WTC11 (cell line): ENCODE measurements at regions not wholly inside any gene's neighbourhood (a gene's known extent, or its start where the extent isn't known, plus 50 kb on each side); places are given as distances from the start of the nearest gene placed in this dataset.

Experiments
- ATAC-seq: fragments of 200-7000 bp; cut with Tn5 transposase; 2 replicates; pipeline ENCODE4 v1.10.0; 2021; ENCODE audit warnings: mild to moderate bottlenecking, moderate library complexity
- CTCF ChIA-PET: fragments of 300-600 bp; sonication (Branson Sonifier 250); formaldehyde crosslinking; loops from one replicate; lab custom pipeline; 2021; ENCODE audit warnings: antibody characterized with exemption; lab: Charles Lee
- POLR2A ChIA-PET: fragments of 350-600 bp; sonication (Branson Sonifier 250); formaldehyde crosslinking; loops from one replicate; lab custom pipeline; 2021; ENCODE audit warnings: antibody characterized with exemption; lab: Charles Lee
- DNase-seq: peaks from one replicate; pipeline ENCODE4 v3.0.0; 2021; ENCODE audit warnings: low spot score
- H3K27ac Mint-ChIP-seq: 2 replicates; pipeline ENCODE4 v1.8.0; 2021; ENCODE audit warnings: mixed read lengths
- H3K27me3 Mint-ChIP-seq: 2 replicates; pipeline ENCODE4 v1.8.0; 2021; ENCODE audit warnings: low read depth, mild to moderate bottlenecking, moderate library complexity, mixed read lengths
- H3K36me3 Mint-ChIP-seq: 2 replicates; pipeline ENCODE4 v1.8.0; 2021; ENCODE audit warnings: mixed read lengths
- H3K4me1 Mint-ChIP-seq: 2 replicates; pipeline ENCODE4 v1.8.0; 2022; ENCODE audit warnings: mixed read lengths
- H3K4me3 Mint-ChIP-seq: 2 replicates; pipeline ENCODE4 v1.8.0; 2021; ENCODE audit warnings: mild to moderate bottlenecking, moderate library complexity, mixed read lengths
- H3K9me3 Mint-ChIP-seq: 2 replicates; pipeline ENCODE4 v1.8.0; 2021; ENCODE audit warnings: mixed read lengths
- CREB1 ChIP-seq: sonication (generic); formaldehyde crosslinking; IDR thresholded peaks from 2 replicates; pipeline ENCODE4 v1.8.0; 2023; ENCODE audit warnings: mild to moderate bottlenecking, missing genetic modification reagents
- CREM ChIP-seq: sonication (generic); formaldehyde crosslinking; IDR thresholded peaks from 2 replicates; pipeline ENCODE4 v1.8.1; 2022; ENCODE audit warnings: mild to moderate bottlenecking, missing genetic modification reagents, moderate library complexity
- ETV6 ChIP-seq: sonication (generic); formaldehyde crosslinking; IDR thresholded peaks from 2 replicates; pipeline ENCODE4 v1.8.1; 2022; ENCODE audit warnings: mild to moderate bottlenecking, missing genetic modification reagents
- GTF2I ChIP-seq: fragments of 250-450 bp; sonication (Bioruptor Pico); conservative IDR thresholded peaks from 2 replicates; pipeline ENCODE4 v1.4.0; 2021; ENCODE audit warnings: mild to moderate bottlenecking
- IRF2 ChIP-seq: sonication (generic); formaldehyde crosslinking; IDR thresholded peaks from 2 replicates; pipeline ENCODE4 v1.8.0; 2022; ENCODE audit warnings: low read depth, missing genetic modification reagents, borderline replicate concordance
- JAZF1 ChIP-seq: fragments of 250-450 bp; sonication (Bioruptor Pico); IDR thresholded peaks from 2 replicates; pipeline ENCODE4 v1.9.0; 2021; ENCODE audit warnings: moderate library complexity, mild to moderate bottlenecking, inconsistent platforms
- JUN ChIP-seq: sonication (generic); formaldehyde crosslinking; IDR thresholded peaks from 2 replicates; pipeline ENCODE4 v1.8.0; 2023; ENCODE audit warnings: mild to moderate bottlenecking, missing genetic modification reagents
- KAT7 ChIP-seq: sonication (generic); formaldehyde crosslinking; IDR thresholded peaks from 2 replicates; pipeline ENCODE4 v1.8.1; 2023; ENCODE audit warnings: missing genetic modification reagents, mild to moderate bottlenecking, borderline replicate concordance
- MYBL2 ChIP-seq: sonication (generic); formaldehyde crosslinking; IDR thresholded peaks from 2 replicates; pipeline ENCODE4 v1.8.1; 2023; ENCODE audit warnings: mild to moderate bottlenecking, moderate library complexity, missing genetic modification reagents
- NFE2L1 ChIP-seq: sonication (generic); formaldehyde crosslinking; IDR thresholded peaks from 2 replicates; pipeline ENCODE4 v1.8.1; 2023; ENCODE audit warnings: missing genetic modification reagents
- NR2C2 ChIP-seq: sonication (generic); formaldehyde crosslinking; IDR thresholded peaks from 2 replicates; pipeline ENCODE4 v1.8.0; 2022; ENCODE audit warnings: mild to moderate bottlenecking, missing genetic modification reagents
- NR3C1 ChIP-seq: sonication (generic); formaldehyde crosslinking; conservative IDR thresholded peaks from 2 replicates; pipeline ENCODE4 v1.8.1; 2023; ENCODE audit warnings: low read depth, mild to moderate bottlenecking, missing genetic modification reagents
- RORB ChIP-seq: fragments of 250-450 bp; sonication (Bioruptor Pico); IDR thresholded peaks from 2 replicates; pipeline ENCODE4 v1.9.0; 2021; ENCODE audit warnings: mild to moderate bottlenecking
- ZNF138 ChIP-seq: sonication (generic); formaldehyde crosslinking; conservative IDR thresholded peaks from 2 replicates; pipeline ENCODE4 v1.8.1; 2022; ENCODE audit warnings: mild to moderate bottlenecking, moderate library complexity, missing genetic modification reagents
- ZNF671 ChIP-seq: fragments of 250-450 bp; sonication (Bioruptor Pico); IDR thresholded peaks from 2 replicates; pipeline ENCODE4 v1.8.0; 2021; ENCODE audit warnings: mild to moderate bottlenecking
- TF ChIP-seq, protein P1 (sequence below): fragments of 250-450 bp; sonication (Bioruptor Pico); IDR thresholded peaks from 2 replicates; pipeline ENCODE4 v1.9.0; 2021; ENCODE audit warnings: mild to moderate bottlenecking, borderline replicate concordance
- TF ChIP-seq, protein P2 (sequence below): sonication (generic); formaldehyde crosslinking; conservative IDR thresholded peaks from 2 replicates; pipeline ENCODE4 v1.8.1; 2022; ENCODE audit warnings: mild to moderate bottlenecking, missing genetic modification reagents
- TF ChIP-seq, protein P3 (sequence below): sonication (generic); formaldehyde crosslinking; IDR thresholded peaks from 2 replicates; pipeline ENCODE4 v1.8.1; 2023; ENCODE audit warnings: mild to moderate bottlenecking, missing genetic modification reagents, moderate library complexity
- TF ChIP-seq, protein P4 (sequence below): sonication (generic); formaldehyde crosslinking; IDR thresholded peaks from 2 replicates; pipeline ENCODE4 v1.8.0; 2023; ENCODE audit warnings: mild to moderate bottlenecking, missing genetic modification reagents
- TF ChIP-seq, protein P5 (sequence below): sonication (generic); formaldehyde crosslinking; IDR thresholded peaks from 2 replicates; pipeline ENCODE4 v1.8.0; 2023; ENCODE audit warnings: missing genetic modification reagents, mild to moderate bottlenecking, borderline replicate concordance
- TF ChIP-seq, protein P6 (sequence below): sonication (generic); formaldehyde crosslinking; IDR thresholded peaks from 2 replicates; pipeline ENCODE4 v1.8.1; 2023; ENCODE audit warnings: mild to moderate bottlenecking, missing genetic modification reagents, moderate library complexity

DNA sequence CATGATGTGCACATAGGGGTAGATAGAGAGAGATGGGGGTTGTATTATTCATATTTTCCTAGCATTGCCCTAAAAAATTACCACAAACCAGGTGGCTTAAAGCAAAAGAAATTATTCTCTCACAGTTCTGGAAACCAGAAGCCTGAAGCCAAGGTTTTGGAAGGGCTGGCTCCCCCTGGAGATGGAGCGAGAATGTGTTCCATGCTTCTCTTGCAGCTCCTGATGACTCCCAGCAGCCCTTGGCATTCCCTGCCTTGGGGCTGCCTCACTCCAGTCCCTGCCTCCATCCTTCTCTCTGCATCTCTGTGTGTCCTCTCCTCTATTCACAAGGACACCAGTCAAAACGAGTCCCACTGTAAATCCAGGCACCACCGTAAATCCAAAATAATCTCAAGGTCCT is 91.5 kb upstream of the FAM174B start:
- DNase-seq (no peak), ATAC-seq (no peak)
- no peaks in the 10 kb centered on the region for H3K27me3 Mint-ChIP-seq
- ChIA-PET POLR2A (interaction anchor here (0.5 kb wide), 1 partner anchor 62 kb away, joined by 3 read pairs; no protein-coding TSS in a partner anchor), CTCF (interaction anchor here (0.6 to 1.0 kb wide), 3 partner anchors 27 to 55 kb away, joined by 3 to 4 read pairs (median 3); no protein-coding TSS in a partner anchor)
- no peak overlapping the region for H3K4me3 Mint-ChIP-seq
- H3K4me1 Mint-ChIP-seq: peaks cover 30% of the 10 kb centered on the region
- TF ChIP-seq ETV6 (CRISPR knock-in tag) (no peak), MYBL2 (no peak), RORB (no peak), JUN (CRISPR knock-in tag) (no peak), NR2C2 (CRISPR knock-in tag) (no peak), CREM (no peak), ZNF138 (no peak), JAZF1 (no peak), IRF2 (no peak), NR3C1 (CRISPR knock-in tag) (no peak), CREB1 (CRISPR knock-in tag) (no peak)
- TF ChIP-seq, protein P1, sequence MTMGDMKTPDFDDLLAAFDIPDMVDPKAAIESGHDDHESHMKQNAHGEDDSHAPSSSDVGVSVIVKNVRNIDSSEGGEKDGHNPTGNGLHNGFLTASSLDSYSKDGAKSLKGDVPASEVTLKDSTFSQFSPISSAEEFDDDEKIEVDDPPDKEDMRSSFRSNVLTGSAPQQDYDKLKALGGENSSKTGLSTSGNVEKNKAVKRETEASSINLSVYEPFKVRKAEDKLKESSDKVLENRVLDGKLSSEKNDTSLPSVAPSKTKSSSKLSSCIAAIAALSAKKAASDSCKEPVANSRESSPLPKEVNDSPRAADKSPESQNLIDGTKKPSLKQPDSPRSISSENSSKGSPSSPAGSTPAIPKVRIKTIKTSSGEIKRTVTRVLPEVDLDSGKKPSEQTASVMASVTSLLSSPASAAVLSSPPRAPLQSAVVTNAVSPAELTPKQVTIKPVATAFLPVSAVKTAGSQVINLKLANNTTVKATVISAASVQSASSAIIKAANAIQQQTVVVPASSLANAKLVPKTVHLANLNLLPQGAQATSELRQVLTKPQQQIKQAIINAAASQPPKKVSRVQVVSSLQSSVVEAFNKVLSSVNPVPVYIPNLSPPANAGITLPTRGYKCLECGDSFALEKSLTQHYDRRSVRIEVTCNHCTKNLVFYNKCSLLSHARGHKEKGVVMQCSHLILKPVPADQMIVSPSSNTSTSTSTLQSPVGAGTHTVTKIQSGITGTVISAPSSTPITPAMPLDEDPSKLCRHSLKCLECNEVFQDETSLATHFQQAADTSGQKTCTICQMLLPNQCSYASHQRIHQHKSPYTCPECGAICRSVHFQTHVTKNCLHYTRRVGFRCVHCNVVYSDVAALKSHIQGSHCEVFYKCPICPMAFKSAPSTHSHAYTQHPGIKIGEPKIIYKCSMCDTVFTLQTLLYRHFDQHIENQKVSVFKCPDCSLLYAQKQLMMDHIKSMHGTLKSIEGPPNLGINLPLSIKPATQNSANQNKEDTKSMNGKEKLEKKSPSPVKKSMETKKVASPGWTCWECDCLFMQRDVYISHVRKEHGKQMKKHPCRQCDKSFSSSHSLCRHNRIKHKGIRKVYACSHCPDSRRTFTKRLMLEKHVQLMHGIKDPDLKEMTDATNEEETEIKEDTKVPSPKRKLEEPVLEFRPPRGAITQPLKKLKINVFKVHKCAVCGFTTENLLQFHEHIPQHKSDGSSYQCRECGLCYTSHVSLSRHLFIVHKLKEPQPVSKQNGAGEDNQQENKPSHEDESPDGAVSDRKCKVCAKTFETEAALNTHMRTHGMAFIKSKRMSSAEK (CRISPR knock-in tag): no peak
- TF ChIP-seq, protein P2, sequence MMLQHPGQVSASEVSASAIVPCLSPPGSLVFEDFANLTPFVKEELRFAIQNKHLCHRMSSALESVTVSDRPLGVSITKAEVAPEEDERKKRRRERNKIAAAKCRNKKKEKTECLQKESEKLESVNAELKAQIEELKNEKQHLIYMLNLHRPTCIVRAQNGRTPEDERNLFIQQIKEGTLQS (CRISPR knock-in tag): no peak
- TF ChIP-seq, protein P3, sequence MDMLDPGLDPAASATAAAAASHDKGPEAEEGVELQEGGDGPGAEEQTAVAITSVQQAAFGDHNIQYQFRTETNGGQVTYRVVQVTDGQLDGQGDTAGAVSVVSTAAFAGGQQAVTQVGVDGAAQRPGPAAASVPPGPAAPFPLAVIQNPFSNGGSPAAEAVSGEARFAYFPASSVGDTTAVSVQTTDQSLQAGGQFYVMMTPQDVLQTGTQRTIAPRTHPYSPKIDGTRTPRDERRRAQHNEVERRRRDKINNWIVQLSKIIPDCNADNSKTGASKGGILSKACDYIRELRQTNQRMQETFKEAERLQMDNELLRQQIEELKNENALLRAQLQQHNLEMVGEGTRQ (CRISPR knock-in tag): no peak
- TF ChIP-seq, protein P4, sequence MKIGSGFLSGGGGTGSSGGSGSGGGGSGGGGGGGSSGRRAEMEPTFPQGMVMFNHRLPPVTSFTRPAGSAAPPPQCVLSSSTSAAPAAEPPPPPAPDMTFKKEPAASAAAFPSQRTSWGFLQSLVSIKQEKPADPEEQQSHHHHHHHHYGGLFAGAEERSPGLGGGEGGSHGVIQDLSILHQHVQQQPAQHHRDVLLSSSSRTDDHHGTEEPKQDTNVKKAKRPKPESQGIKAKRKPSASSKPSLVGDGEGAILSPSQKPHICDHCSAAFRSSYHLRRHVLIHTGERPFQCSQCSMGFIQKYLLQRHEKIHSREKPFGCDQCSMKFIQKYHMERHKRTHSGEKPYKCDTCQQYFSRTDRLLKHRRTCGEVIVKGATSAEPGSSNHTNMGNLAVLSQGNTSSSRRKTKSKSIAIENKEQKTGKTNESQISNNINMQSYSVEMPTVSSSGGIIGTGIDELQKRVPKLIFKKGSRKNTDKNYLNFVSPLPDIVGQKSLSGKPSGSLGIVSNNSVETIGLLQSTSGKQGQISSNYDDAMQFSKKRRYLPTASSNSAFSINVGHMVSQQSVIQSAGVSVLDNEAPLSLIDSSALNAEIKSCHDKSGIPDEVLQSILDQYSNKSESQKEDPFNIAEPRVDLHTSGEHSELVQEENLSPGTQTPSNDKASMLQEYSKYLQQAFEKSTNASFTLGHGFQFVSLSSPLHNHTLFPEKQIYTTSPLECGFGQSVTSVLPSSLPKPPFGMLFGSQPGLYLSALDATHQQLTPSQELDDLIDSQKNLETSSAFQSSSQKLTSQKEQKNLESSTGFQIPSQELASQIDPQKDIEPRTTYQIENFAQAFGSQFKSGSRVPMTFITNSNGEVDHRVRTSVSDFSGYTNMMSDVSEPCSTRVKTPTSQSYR (CRISPR knock-in tag): no peak
- no peak overlapping the region for H3K27ac Mint-ChIP-seq
- H3K36me3 Mint-ChIP-seq: no peaks in the 10 kb centered on the region
- H3K9me3 Mint-ChIP-seq: peaks cover 11% of the 10 kb centered on the region

DNA sequence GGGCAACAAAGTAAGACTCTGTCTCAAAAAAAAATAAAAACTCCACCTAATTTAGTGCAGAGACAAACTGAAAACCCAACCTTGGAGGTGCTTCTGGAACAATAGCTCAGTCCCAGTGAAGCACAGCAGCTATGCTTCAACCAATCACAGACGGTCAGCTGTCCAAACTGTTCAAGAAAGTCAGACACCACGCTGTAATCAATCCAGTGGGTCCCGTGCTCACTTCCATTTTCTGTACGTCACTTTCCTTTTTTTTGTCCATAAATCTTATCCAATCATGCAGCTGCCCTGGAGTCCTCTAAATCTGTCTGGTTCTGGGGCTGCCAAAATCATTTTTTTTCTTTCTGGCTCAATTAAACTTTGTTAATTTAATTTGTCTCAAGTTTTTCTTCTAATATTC is 93.6 kb upstream of the FAM174B start:
- ChIA-PET CTCF (no interaction called here), POLR2A (no interaction called here)
- Mint-ChIP-seq H3K4me3 (no peak overlapping the region), H3K9me3 (peaks cover 15% of the 10 kb centered on the region), H3K27me3 (no peaks in the 10 kb centered on the region), H3K36me3 (no peaks in the 10 kb centered on the region), H3K4me1 (peaks cover 14% of the 10 kb centered on the region), H3K27ac (no peak overlapping the region)
- DNase-seq (no peak), ATAC-seq (no peak)
- TF ChIP-seq, protein P5, sequence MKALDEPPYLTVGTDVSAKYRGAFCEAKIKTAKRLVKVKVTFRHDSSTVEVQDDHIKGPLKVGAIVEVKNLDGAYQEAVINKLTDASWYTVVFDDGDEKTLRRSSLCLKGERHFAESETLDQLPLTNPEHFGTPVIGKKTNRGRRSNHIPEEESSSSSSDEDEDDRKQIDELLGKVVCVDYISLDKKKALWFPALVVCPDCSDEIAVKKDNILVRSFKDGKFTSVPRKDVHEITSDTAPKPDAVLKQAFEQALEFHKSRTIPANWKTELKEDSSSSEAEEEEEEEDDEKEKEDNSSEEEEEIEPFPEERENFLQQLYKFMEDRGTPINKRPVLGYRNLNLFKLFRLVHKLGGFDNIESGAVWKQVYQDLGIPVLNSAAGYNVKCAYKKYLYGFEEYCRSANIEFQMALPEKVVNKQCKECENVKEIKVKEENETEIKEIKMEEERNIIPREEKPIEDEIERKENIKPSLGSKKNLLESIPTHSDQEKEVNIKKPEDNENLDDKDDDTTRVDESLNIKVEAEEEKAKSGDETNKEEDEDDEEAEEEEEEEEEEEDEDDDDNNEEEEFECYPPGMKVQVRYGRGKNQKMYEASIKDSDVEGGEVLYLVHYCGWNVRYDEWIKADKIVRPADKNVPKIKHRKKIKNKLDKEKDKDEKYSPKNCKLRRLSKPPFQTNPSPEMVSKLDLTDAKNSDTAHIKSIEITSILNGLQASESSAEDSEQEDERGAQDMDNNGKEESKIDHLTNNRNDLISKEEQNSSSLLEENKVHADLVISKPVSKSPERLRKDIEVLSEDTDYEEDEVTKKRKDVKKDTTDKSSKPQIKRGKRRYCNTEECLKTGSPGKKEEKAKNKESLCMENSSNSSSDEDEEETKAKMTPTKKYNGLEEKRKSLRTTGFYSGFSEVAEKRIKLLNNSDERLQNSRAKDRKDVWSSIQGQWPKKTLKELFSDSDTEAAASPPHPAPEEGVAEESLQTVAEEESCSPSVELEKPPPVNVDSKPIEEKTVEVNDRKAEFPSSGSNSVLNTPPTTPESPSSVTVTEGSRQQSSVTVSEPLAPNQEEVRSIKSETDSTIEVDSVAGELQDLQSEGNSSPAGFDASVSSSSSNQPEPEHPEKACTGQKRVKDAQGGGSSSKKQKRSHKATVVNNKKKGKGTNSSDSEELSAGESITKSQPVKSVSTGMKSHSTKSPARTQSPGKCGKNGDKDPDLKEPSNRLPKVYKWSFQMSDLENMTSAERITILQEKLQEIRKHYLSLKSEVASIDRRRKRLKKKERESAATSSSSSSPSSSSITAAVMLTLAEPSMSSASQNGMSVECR (CRISPR knock-in tag): no peak
- TF ChIP-seq GTF2I (CRISPR knock-in tag) (no peak), KAT7 (no peak), ZNF671 (CRISPR knock-in tag) (no peak), NFE2L1 (CRISPR knock-in tag) (no peak)
- TF ChIP-seq, protein P4 (CRISPR knock-in tag): no peak
- TF ChIP-seq, protein P6, sequence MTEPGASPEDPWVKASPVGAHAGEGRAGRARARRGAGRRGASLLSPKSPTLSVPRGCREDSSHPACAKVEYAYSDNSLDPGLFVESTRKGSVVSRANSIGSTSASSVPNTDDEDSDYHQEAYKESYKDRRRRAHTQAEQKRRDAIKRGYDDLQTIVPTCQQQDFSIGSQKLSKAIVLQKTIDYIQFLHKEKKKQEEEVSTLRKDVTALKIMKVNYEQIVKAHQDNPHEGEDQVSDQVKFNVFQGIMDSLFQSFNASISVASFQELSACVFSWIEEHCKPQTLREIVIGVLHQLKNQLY (CRISPR knock-in tag): no peak
